ELR (cell line): ENCODE measurements at regions not wholly inside any gene's neighbourhood (a gene's known extent, or its start where the extent isn't known, plus 50 kb on each side); places are given as distances from the start of the nearest gene placed in this dataset.

ENCODE experiments used
- DNase-seq: peaks from one replicate; pipeline ENCODE4 v3.0.0-alpha.2; 2015; ENCODE audit warnings: low read depth

GRCh38 chrX:7789200-7789599 is 53.8 kb upstream of the VCX start:
- DNase-seq = no peak

GRCh38 chrX:7788334-7788733 is 54.6 kb upstream of the VCX start:
- no peak for DNase-seq

GRCh38 chrX:7787714-7788113 is 55.3 kb upstream of the VCX start:
- no peak for DNase-seq

GRCh38 chrX:7784580-7784979 is 58.4 kb upstream of the VCX start:
- no peak for DNase-seq

GRCh38 chrX:7779644-7780043 is 63.3 kb upstream of the VCX start:
- no peak for DNase-seq

- no peak for DNase-seq
Observed at GRCh38 chrX:7775987-7776386, 67.0 kb upstream of the VCX start.

GRCh38 chrX:7771788-7772438 is 71.1 kb upstream of the VCX start:
- no peak for DNase-seq

- DNase-seq = no peak
Observed at GRCh38 chrX:7759830-7760229, 83.1 kb upstream of the VCX start.

GRCh38 chrX:7746856-7747255 is 96.1 kb upstream of the VCX start:
- no peak for DNase-seq

- no peak for DNase-seq
Observed at GRCh38 chrX:7730071-7730470, 112.9 kb upstream of the VCX start.

GRCh38 chrX:7720519-7720918 is 122.5 kb upstream of the VCX start:
- no peak for DNase-seq

- no peak for DNase-seq
Observed at GRCh38 chrX:7714351-7714750, 128.6 kb upstream of the VCX start.

- no peak for DNase-seq
Observed at GRCh38 chrX:7711167-7711566, 131.8 kb upstream of the VCX start.

GRCh38 chrX:7709845-7710244 is 133.1 kb upstream of the VCX start:
- DNase-seq = no peak

GRCh38 chrX:7706032-7706431 is 136.9 kb upstream of the VCX start:
- DNase-seq = peak; percentile 2

- DNase-seq = no peak
Observed at GRCh38 chrX:7704205-7704604, 138.8 kb upstream of the VCX start.

GRCh38 chrX:7698248-7698647 is 144.7 kb upstream of the VCX start:
- no peak for DNase-seq

GRCh38 chrX:7690842-7691241 is 152.1 kb upstream of the VCX start:
- DNase-seq = no peak

- no peak for DNase-seq
Observed at GRCh38 chrX:7689791-7690412, 153.1 kb upstream of the VCX start.

- DNase-seq = no peak
Observed at GRCh38 chrX:7680181-7680580, 162.8 kb upstream of the VCX start.

- no peak for DNase-seq
Observed at GRCh38 chrX:7654316-7654715, 188.7 kb upstream of the VCX start.

- no peak for DNase-seq
Observed at GRCh38 chrX:7647831-7648230, 195.1 kb upstream of the VCX start.

- no peak for DNase-seq
Observed at GRCh38 chrX:7641141-7641540, 201.8 kb upstream of the VCX start.

- DNase-seq = no peak
Observed at GRCh38 chrX:7640392-7640791, 202.6 kb upstream of the VCX start.
